Fibroblast of the aortic adventitia (primary cell): ENCODE measurements at regions not wholly inside any gene's neighbourhood (a gene's known extent, or its start where the extent isn't known, plus 50 kb on each side); places are given as distances from the start of the nearest gene placed in this dataset.

Source experiments
- DNase-seq: peaks from one replicate; pipeline ENCODE4 v3.0.0-alpha.2; 2010; ENCODE audit warnings: low read depth
- H3K4me3 ChIP-seq: 2 replicates; pipeline ENCODE4 v1.5.1; 2011; ENCODE audit warnings: low read depth, mild to moderate bottlenecking, control low read depth, low read length, moderate library complexity
- CTCF ChIP-seq: IDR thresholded peaks from 2 replicates; pipeline ENCODE4 v1.5.1; 2011; ENCODE audit warnings: mild to moderate bottlenecking, low read length, control low read depth, inconsistent platforms; ENCODE audit not compliant: insufficient read depth

- TF ChIP-seq CTCF = no peak
- H3K4me3 ChIP-seq = no peak overlapping the region
- DNase-seq = no peak
Observed at GRCh38 chr6:164554700-164555476, 754.5 kb downstream of the C6orf118 start.

- no peak overlapping the region for H3K4me3 ChIP-seq
- no peak for TF ChIP-seq CTCF
- no peak for DNase-seq
Observed at GRCh38 chr6:164554226-164554625, 755.2 kb downstream of the C6orf118 start.

GRCh38 chr6:164551706-164552105, 757.7 kb downstream of the C6orf118 start:
- TF ChIP-seq CTCF = no peak
- H3K4me3 ChIP-seq = no peak overlapping the region
- no peak for DNase-seq

GRCh38 chr6:164547076-164547475, 762.3 kb downstream of the C6orf118 start:
- no peak for TF ChIP-seq CTCF
- H3K4me3 ChIP-seq = no peak overlapping the region
- no peak for DNase-seq

- no peak overlapping the region for H3K4me3 ChIP-seq
- no peak for DNase-seq
- no peak for TF ChIP-seq CTCF
Observed at GRCh38 chr6:164546263-164546662, 763.1 kb downstream of the C6orf118 start.

GRCh38 chr6:164534070-164534766, 775.2 kb downstream of the C6orf118 start:
- no peak for DNase-seq
- TF ChIP-seq CTCF = no peak
- no peak overlapping the region for H3K4me3 ChIP-seq
